SK-N-SH (cell line): ENCODE measurements at regions not wholly inside any gene's neighbourhood (a gene's known extent, or its start where the extent isn't known, plus 50 kb on each side); places are given as distances from the start of the nearest gene placed in this dataset.

ENCODE experiments used
- CTCF ChIA-PET: fragments of 300-600, 350-600 bp; formaldehyde crosslinking; extraction: SDS; loops from one replicate; lab custom pipeline; 2021; lab: Yijun Ruan, JAX
- POLR2A ChIA-PET: fragments of 350-600 bp; sonication (Branson Sonifier 250); formaldehyde crosslinking; extraction: SDS; loops from one replicate; lab custom pipeline; 2020; ENCODE audit warnings: antibody characterized with exemption, inconsistent platforms; lab: Yijun Ruan, JAX
- DNase-seq: peaks from one replicate; pipeline ENCODE4 v3.0.0; 2012
- H2AFZ ChIP-seq: fragments of 200-600 bp; sonication (generic); 2 replicates; pipeline ENCODE4 v1.8.1; 2016; ENCODE audit warnings: antibody characterized with exemption, mild to moderate bottlenecking, low read depth
- H3F3A ChIP-seq: fragments of 200-600 bp; sonication (generic); replicated peaks from 2 replicates; pipeline ENCODE3; 2016; ENCODE audit warnings: antibody characterized with exemption, mild to moderate bottlenecking; ENCODE audit not compliant: insufficient read depth
- H3K27ac ChIP-seq, 2 experiments: fragments of 200-500 bp in 1 of 2; fragments of 200-600 bp in 1 of 2; sonication (Bioruptor generic) in 1 of 2; sonication (generic), shearing (Covaris generic) in 1 of 2; 2 replicates each; pipeline versions ENCODE4 v1.5.1 to v1.6.1; 2014 to 2016; ENCODE audit warnings: low read depth in 2 of 2, inconsistent platforms in 1 of 2, low read length in 1 of 2, mild to moderate bottlenecking in 1 of 2, mixed read lengths in 1 of 2
- H3K27me3 ChIP-seq: fragments of 200-600 bp; sonication (generic), shearing (Covaris generic); 2 replicates; pipeline ENCODE4 v1.6.1; 2016; ENCODE audit warnings: mixed run types; ENCODE audit not compliant: insufficient read depth
- H3K36me3 ChIP-seq, 2 experiments: fragments of 200-500 bp in 1 of 2; fragments of 200-600 bp in 1 of 2; sonication (Bioruptor generic) in 1 of 2; sonication (generic) in 1 of 2; replicated peaks in 1 of 2; 2 replicates each; pipeline versions ENCODE3 to v1.5.1; 2014 to 2016; ENCODE audit warnings: low read length in 1 of 2, mild to moderate bottlenecking in 1 of 2; ENCODE audit not compliant: insufficient read depth in 2 of 2, control insufficient read depth in 1 of 2
- H3K4me1 ChIP-seq, 2 experiments: fragments of 200-500 bp in 1 of 2; fragments of 200-600 bp in 1 of 2; sonication (Bioruptor generic) in 1 of 2; sonication (generic), shearing (Covaris generic) in 1 of 2; 2 replicates each; pipeline versions ENCODE4 v1.5.1 to v1.6.1; 2014 to 2016; ENCODE audit warnings: low read depth in 1 of 2, low read length in 1 of 2, mixed run types in 1 of 2; ENCODE audit not compliant: insufficient read depth in 2 of 2, control insufficient read depth in 1 of 2
- H3K4me2 ChIP-seq: fragments of 200-600 bp; sonication (generic), shearing (Covaris generic); 2 replicates; pipeline ENCODE4 v1.6.1; 2017; ENCODE audit warnings: mixed run types
- H3K4me3 ChIP-seq, 2 experiments: fragments of 200-500 bp in 1 of 2; fragments of 200-600 bp in 1 of 2; sonication (Bioruptor generic) in 1 of 2; sonication (generic), shearing (Covaris generic) in 1 of 2; 2 replicates each; pipeline versions ENCODE4 v1.5.1 to v1.8.1; 2014 to 2016; ENCODE audit warnings: low read depth in 2 of 2, inconsistent platforms in 1 of 2, low read length in 1 of 2, mild to moderate bottlenecking in 1 of 2, mixed read lengths in 1 of 2, moderate library complexity in 1 of 2
- H3K79me2 ChIP-seq: fragments of 200-600 bp; sonication (generic); 2 replicates; pipeline ENCODE4 v1.8.1; 2017; ENCODE audit warnings: mild to moderate bottlenecking; ENCODE audit not compliant: insufficient read depth
- H3K9ac ChIP-seq: fragments of 200-600 bp; sonication (generic); 2 replicates; pipeline ENCODE4 v1.6.1; 2017; ENCODE audit warnings: mixed run types
- H3K9me2 ChIP-seq: fragments of 200-600 bp; sonication (generic); 2 replicates; pipeline ENCODE4 v1.6.1; 2017; ENCODE audit warnings: mixed run types
- H3K9me3 ChIP-seq: fragments of 200-600 bp; sonication (generic); 2 replicates; pipeline ENCODE4 v1.6.1; 2017; ENCODE audit warnings: mixed run types, mild to moderate bottlenecking, moderate library complexity
- H4K20me1 ChIP-seq: fragments of 200-600 bp; sonication (generic); 2 replicates; pipeline ENCODE4 v1.6.1; 2017; ENCODE audit warnings: mild to moderate bottlenecking, mixed run types; ENCODE audit not compliant: insufficient read depth
- CHD2 ChIP-seq: fragments of 150-350 bp; IDR thresholded peaks from 2 replicates; pipeline ENCODE4 v1.6.1; 2018; ENCODE audit warnings: low read length; ENCODE audit not compliant: partially characterized antibody
- EP300 ChIP-seq, 2 experiments: IDR thresholded peaks; 2 replicates each; pipeline versions ENCODE4 v1.4.0 to v1.6.1; 2012; ENCODE audit warnings: borderline replicate concordance in 1 of 2, low read depth in 1 of 2, low read length in 1 of 2
- EZH2phosphoT487 ChIP-seq: fragments of 200-600 bp; sonication (generic); IDR thresholded peaks from 2 replicates; pipeline ENCODE4 v1.6.1; 2017; ENCODE audit warnings: low read depth, mixed run types, mild to moderate bottlenecking, antibody characterized with exemption, moderate library complexity, borderline replicate concordance
- MAX ChIP-seq: IDR thresholded peaks from 2 replicates; pipeline ENCODE4 v1.4.0; 2012; ENCODE audit warnings: low read depth
- MXI1 ChIP-seq: IDR thresholded peaks from 2 replicates; pipeline ENCODE4 v1.6.1; 2012; ENCODE audit warnings: mild to moderate bottlenecking, low read depth, low read length, improper control_type of control experiment
- NRF1 ChIP-seq: IDR thresholded peaks from 2 replicates; pipeline ENCODE4 v1.6.1; 2012; ENCODE audit warnings: low read depth, mild to moderate bottlenecking, low read length
- RAD21 ChIP-seq: IDR thresholded peaks from 2 replicates; pipeline ENCODE4 v1.6.1; 2012; ENCODE audit warnings: mild to moderate bottlenecking, low read length
- RCOR1 ChIP-seq: fragments of 150-350 bp; IDR thresholded peaks from 2 replicates; pipeline ENCODE4 v1.6.1; 2017; ENCODE audit warnings: antibody characterized with exemption, low read length
- RFX5 ChIP-seq: IDR thresholded peaks from 2 replicates; pipeline ENCODE4 v1.6.1; 2012; ENCODE audit warnings: mild to moderate bottlenecking, improper control_type of control experiment, low read length
- RXRA ChIP-seq: IDR thresholded peaks from 2 replicates; pipeline ENCODE4 v1.4.0; 2012; ENCODE audit warnings: low read depth, mild to moderate bottlenecking, borderline replicate concordance
- SMC3 ChIP-seq: IDR thresholded peaks from 2 replicates; pipeline ENCODE4 v1.6.1; 2012; ENCODE audit warnings: low read depth, low read length, improper control_type of control experiment
- TCF12 ChIP-seq: IDR thresholded peaks from 2 replicates; pipeline ENCODE4 v1.4.0; 2012
- TEAD4 ChIP-seq: IDR thresholded peaks from 2 replicates; pipeline ENCODE4 v1.4.0; 2012; ENCODE audit warnings: mild to moderate bottlenecking, borderline replicate concordance; ENCODE audit not compliant: insufficient read depth
- USF2 ChIP-seq: fragments of 150-350 bp; IDR thresholded peaks from 2 replicates; pipeline ENCODE4 v1.6.1; 2017; ENCODE audit warnings: antibody characterized with exemption, low read length, low read depth, borderline replicate concordance
- WGBS: methylation state at CpG from one replicate; pipeline ENCODE4 v1.1.6; 2017; ENCODE audit warnings: low lambda C conversion rate; 5-methylcytosine and 5-hydroxymethylcytosine counted together
- TF ChIP-seq, protein P1 (sequence below): IDR thresholded peaks from 2 replicates; pipeline ENCODE4; 2012
- TF ChIP-seq, protein P2 (sequence below): IDR thresholded peaks from 2 replicates; pipeline ENCODE4 v1.4.0; 2012; ENCODE audit warnings: low read depth, borderline replicate concordance

DNA sequence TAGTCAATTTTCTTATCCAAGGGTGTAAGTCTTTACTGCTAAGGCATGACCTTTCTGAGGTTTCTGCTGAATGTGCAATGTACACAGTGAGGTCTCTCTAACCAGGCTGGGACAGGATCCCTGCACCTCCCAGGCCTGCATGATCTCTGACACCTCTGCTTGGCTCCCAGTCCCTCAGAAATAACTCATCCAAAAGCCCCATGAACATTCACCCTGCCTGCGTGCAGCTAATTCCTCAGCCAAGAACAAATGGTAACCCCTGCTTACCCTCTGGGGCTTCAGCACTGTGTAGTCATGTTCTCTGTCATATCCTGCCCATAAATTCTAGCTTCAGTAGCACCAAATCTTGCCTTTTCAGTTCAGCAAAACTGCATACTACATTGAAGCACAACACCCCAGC lies 1146.3 kb upstream of the MIR17HG start:
- Histone ChIP-seq H3K4me2 (no peak overlapping the region), H4K20me1 (no peaks in the 10 kb centered on the region), H3K9ac (no peak overlapping the region), H3K4me1 (no peaks in the 10 kb centered on the region), H3K9me3 (no peaks in the 10 kb centered on the region), H3K79me2 (no peaks in the 10 kb centered on the region), H3K4me3 (no peak overlapping the region), H3K27ac (no peak overlapping the region), H2AFZ (no peak overlapping the region), H3K9me2 (no peaks in the 10 kb centered on the region), H3K27me3 (no peaks in the 10 kb centered on the region), H3F3A (no peaks in the 10 kb centered on the region), H3K36me3 (no peaks in the 10 kb centered on the region)
- TF ChIP-seq EZH2phosphoT487 (no peak), RXRA (no peak), TCF12 (no peak), TEAD4 (no peak), RAD21 (no peak), NRF1 (no peak), MXI1 (no peak), MAX (no peak), EP300 (IDR thresholded peaks at IDR 0.05; ENCODE audit: borderline replicate concordance in 1 of 2, low read depth in 1 of 2, low read length in 1 of 2) (no peak), RFX5 (no peak)
- TF ChIP-seq, protein P1, sequence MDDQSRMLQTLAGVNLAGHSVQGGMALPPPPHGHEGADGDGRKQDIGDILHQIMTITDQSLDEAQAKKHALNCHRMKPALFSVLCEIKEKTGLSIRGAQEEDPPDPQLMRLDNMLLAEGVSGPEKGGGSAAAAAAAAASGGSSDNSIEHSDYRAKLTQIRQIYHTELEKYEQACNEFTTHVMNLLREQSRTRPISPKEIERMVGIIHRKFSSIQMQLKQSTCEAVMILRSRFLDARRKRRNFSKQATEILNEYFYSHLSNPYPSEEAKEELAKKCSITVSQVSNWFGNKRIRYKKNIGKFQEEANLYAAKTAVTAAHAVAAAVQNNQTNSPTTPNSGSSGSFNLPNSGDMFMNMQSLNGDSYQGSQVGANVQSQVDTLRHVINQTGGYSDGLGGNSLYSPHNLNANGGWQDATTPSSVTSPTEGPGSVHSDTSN, result no peak
- TF ChIP-seq, protein P2, sequence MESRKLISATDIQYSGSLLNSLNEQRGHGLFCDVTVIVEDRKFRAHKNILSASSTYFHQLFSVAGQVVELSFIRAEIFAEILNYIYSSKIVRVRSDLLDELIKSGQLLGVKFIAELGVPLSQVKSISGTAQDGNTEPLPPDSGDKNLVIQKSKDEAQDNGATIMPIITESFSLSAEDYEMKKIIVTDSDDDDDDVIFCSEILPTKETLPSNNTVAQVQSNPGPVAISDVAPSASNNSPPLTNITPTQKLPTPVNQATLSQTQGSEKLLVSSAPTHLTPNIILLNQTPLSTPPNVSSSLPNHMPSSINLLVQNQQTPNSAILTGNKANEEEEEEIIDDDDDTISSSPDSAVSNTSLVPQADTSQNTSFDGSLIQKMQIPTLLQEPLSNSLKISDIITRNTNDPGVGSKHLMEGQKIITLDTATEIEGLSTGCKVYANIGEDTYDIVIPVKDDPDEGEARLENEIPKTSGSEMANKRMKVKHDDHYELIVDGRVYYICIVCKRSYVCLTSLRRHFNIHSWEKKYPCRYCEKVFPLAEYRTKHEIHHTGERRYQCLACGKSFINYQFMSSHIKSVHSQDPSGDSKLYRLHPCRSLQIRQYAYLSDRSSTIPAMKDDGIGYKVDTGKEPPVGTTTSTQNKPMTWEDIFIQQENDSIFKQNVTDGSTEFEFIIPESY, result no peak
- CTCF ChIA-PET, result no interaction called here
- WGBS, result 30% methylated on average over 1 of the region's 1 CpG
- POLR2A ChIA-PET, result no interaction called here
- no peak for DNase-seq

- no peak overlapping the region for H3K27ac ChIP-seq
- H3K4me2 ChIP-seq, result no peak overlapping the region
- H4K20me1 ChIP-seq, result no peaks in the 10 kb centered on the region
- H3K79me2 ChIP-seq, result no peaks in the 10 kb centered on the region
- no peaks in the 10 kb centered on the region for H3K36me3 ChIP-seq
- POLR2A ChIA-PET, result no interaction called here
- H2AFZ ChIP-seq, result no peak overlapping the region
- WGBS, result 56% methylated on average over 7 of the region's 7 CpGs
- no peak overlapping the region for H3K9ac ChIP-seq
- DNase-seq, result no peak
- no peaks in the 10 kb centered on the region for H3K4me1 ChIP-seq
- no peak overlapping the region for H3K4me3 ChIP-seq
- no peaks in the 10 kb centered on the region for H3F3A ChIP-seq
- CTCF ChIA-PET, result interaction anchor here (0.6 to 1.8 kb wide), 2 partner anchors 14 to 96 kb away, joined by 3 read pairs; no protein-coding TSS in a partner anchor
- no peaks in the 10 kb centered on the region for H3K9me3 ChIP-seq
- no peaks in the 10 kb centered on the region for H3K27me3 ChIP-seq
- TF ChIP-seq SMC3 (no peak), CHD2 (no peak), RCOR1 (no peak), USF2 (no peak), NRF1 (no peak)
- H3K9me2 ChIP-seq, result no peaks in the 10 kb centered on the region
Measured at GRCh38 chr13:90201676-90202460, 1145.6 kb upstream of the MIR17HG start.
